Transverse colon (tissue), 4 donors: ENCODE measurements at regions not wholly inside any gene's neighbourhood (a gene's known extent, or its start where the extent isn't known, plus 50 kb on each side); places are given as distances from the start of the nearest gene placed in this dataset.

Experiments
- DNase-seq: peaks from one replicate; pipeline ENCODE4 v3.0.0-alpha.2; 2019
- H3K27ac ChIP-seq, 4 donors: fragments of 200-600 bp; sonication (generic); 2 replicates each; pipeline ENCODE4 v1.5.1; 2016 to 2018; ENCODE audit warnings: inconsistent platforms in 4 of 4
- H3K27me3 ChIP-seq: fragments of 200-600 bp; sonication (generic); 2 replicates; pipeline ENCODE4 v1.5.1; 2017; ENCODE audit warnings: inconsistent platforms
- H3K36me3 ChIP-seq, 4 donors: fragments of 200-600 bp; sonication (generic); 2 replicates each; pipeline ENCODE4 v1.5.1; 2017 to 2019; ENCODE audit warnings: inconsistent platforms in 4 of 4
- H3K4me1 ChIP-seq, 4 donors: fragments of 200-600 bp; sonication (generic); 2 replicates each; pipeline ENCODE4 v1.5.1; 2017 to 2020; ENCODE audit warnings: inconsistent platforms in 4 of 4
- H3K4me3 ChIP-seq, 4 donors: fragments of 200-600 bp; sonication (generic); 1 replicate in 1 of 4; 2 replicates in 3 of 4; pipeline versions ENCODE4 v1.5.1 to v1.6.1; 2017 to 2019; ENCODE audit warnings: inconsistent platforms in 4 of 4
- H3K9me3 ChIP-seq, 2 donors: fragments of 200-600 bp; sonication (generic); 2 replicates each; pipeline ENCODE4 v1.5.1; 2017 to 2019; ENCODE audit warnings: inconsistent platforms in 2 of 2
- EP300 ChIP-seq: sonication (generic); formaldehyde crosslinking; IDR thresholded peaks from one replicate; pipeline ENCODE4 v1.6.1; 2017; ENCODE audit warnings: antibody characterized with exemption, low read depth
- POLR2A ChIP-seq: fragments of 450-650 bp; IDR thresholded peaks from one replicate; pipeline ENCODE4 v1.6.1; 2016; ENCODE audit warnings: antibody characterized with exemption, mild to moderate bottlenecking, moderate library complexity
- POLR2AphosphoS5 ChIP-seq, 3 donors: sonication (generic); formaldehyde crosslinking; IDR thresholded peaks; one replicate each; pipeline ENCODE4 v1.6.1; 2016; ENCODE audit warnings: antibody characterized with exemption in 3 of 3
- WGBS, 2 donors: methylation state at CpG; one replicate each; pipeline ENCODE4 v1.1.5; 2018; ENCODE audit warnings: low coverage in 1 of 2; 5-methylcytosine and 5-hydroxymethylcytosine counted together
- in situ Hi-C, 4 donors: fragments of 200-750 bp; cut with MboI; loops; one replicate each; pipeline versions ENCODE4 v1.15.0 to v1.15.1; 2017; ENCODE audit warnings: low sequenced_read_pairs in 3 of 4, low pct_ligation_motif_present in 1 of 4, low pct_unique_long_range_greater_than_20kb in 1 of 4
- intact Hi-C: fragments of 100-400 bp; cut with DNase I; formaldehyde crosslinking; loops from one replicate; pipeline ENCODE4 v1.15.1; 2023; ENCODE audit warnings: low total_unique reads
- TF ChIP-seq, protein P1 (sequence below), 5 experiments: fragments of 200-600 bp in 3 of 5; fragments of 450-650 bp in 2 of 5; sonication (generic) in 3 of 5; IDR thresholded peaks; 1 replicate in 2 of 5; 2 replicates in 3 of 5; pipeline ENCODE4 v1.5.1; 2016 to 2017; ENCODE audit warnings: antibody characterized with exemption in 5 of 5, inconsistent platforms in 3 of 5, mild to moderate bottlenecking in 2 of 5, moderate library complexity in 1 of 5

- Histone ChIP-seq H3K4me1 (no peaks in the 10 kb centered on the region), H3K9me3 (no peaks in the 10 kb centered on the region), H3K27me3 (no peaks in the 10 kb centered on the region), H3K27ac (no peak overlapping the region), H3K4me3 (no peak overlapping the region), H3K36me3 (no peaks in the 10 kb centered on the region)
- intact Hi-C loops, result no loop called here
- in situ Hi-C loops, result no loop called here
- 87 to 100% methylated on average over 2 of the region's 2 CpGs for WGBS, 2 donors
- TF ChIP-seq, protein P1, sequence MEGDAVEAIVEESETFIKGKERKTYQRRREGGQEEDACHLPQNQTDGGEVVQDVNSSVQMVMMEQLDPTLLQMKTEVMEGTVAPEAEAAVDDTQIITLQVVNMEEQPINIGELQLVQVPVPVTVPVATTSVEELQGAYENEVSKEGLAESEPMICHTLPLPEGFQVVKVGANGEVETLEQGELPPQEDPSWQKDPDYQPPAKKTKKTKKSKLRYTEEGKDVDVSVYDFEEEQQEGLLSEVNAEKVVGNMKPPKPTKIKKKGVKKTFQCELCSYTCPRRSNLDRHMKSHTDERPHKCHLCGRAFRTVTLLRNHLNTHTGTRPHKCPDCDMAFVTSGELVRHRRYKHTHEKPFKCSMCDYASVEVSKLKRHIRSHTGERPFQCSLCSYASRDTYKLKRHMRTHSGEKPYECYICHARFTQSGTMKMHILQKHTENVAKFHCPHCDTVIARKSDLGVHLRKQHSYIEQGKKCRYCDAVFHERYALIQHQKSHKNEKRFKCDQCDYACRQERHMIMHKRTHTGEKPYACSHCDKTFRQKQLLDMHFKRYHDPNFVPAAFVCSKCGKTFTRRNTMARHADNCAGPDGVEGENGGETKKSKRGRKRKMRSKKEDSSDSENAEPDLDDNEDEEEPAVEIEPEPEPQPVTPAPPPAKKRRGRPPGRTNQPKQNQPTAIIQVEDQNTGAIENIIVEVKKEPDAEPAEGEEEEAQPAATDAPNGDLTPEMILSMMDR (IDR thresholded peaks at IDR 0.05), result no peak
- TF ChIP-seq POLR2A (no peak), EP300 (no peak), POLR2AphosphoS5 (IDR thresholded peaks at IDR 0.05) (no peak)
- no peak for DNase-seq
Measured at GRCh38 chr5:56550227-56550626, 265.1 kb upstream of the MAP3K1 start.

- intact Hi-C loops (no loop called here), in situ Hi-C loops (no loop called here)
- no peak for DNase-seq
- no peaks in the 10 kb centered on the region for H3K36me3 ChIP-seq
- TF ChIP-seq POLR2AphosphoS5 (IDR thresholded peaks at IDR 0.05), result no peak
- TF ChIP-seq POLR2A, result no peak
- TF ChIP-seq EP300, result no peak
- TF ChIP-seq, protein P1 (IDR thresholded peaks at IDR 0.05), result no peak
- H3K9me3 ChIP-seq, result no peaks in the 10 kb centered on the region
- no peak overlapping the region for H3K4me3 ChIP-seq
- H3K27ac ChIP-seq, result no peak overlapping the region
- 90 to 92% methylated on average over 3 of the region's 3 CpGs for WGBS, 2 donors
- H3K27me3 ChIP-seq, result no peaks in the 10 kb centered on the region
- no peaks in the 10 kb centered on the region for H3K4me1 ChIP-seq
Measured at GRCh38 chr5:56549096-56549886, 266.1 kb upstream of the MAP3K1 start.

DNA sequence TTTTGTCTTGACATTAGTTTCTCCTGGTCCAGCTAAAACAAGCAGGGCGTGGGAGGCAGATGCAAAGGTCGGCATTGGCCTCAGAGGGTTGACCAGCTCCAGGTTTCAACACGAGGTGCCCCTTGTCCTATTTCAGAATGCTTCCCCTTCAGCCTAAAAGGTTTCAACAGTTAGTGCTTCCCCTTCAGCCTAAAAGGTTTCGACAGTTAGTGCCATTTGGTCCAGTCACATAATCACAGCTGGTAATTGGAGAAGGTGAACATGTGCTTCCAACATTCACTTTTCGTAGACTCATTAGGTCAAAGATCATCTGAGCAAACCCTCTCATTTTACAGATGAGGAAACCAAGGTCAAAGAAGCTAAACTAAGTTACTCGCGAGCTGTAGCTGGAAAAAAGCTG is 270.3 kb upstream of the MAP3K1 start:
- no peak for DNase-seq
- H3K9me3 ChIP-seq, result no peaks in the 10 kb centered on the region
- no peaks in the 10 kb centered on the region for H3K27me3 ChIP-seq
- intact Hi-C loops (no loop called here), in situ Hi-C loops (no loop called here)
- 82 to 86% methylated on average over 7 of the region's 7 CpGs for WGBS, 2 donors
- H3K36me3 ChIP-seq, result no peaks in the 10 kb centered on the region
- no peak overlapping the region for H3K27ac ChIP-seq
- no peaks in the 10 kb centered on the region for H3K4me1 ChIP-seq
- TF ChIP-seq, protein P1 (IDR thresholded peaks at IDR 0.05), result no peak
- TF ChIP-seq POLR2AphosphoS5 (IDR thresholded peaks at IDR 0.05), result no peak
- no peak for TF ChIP-seq EP300
- no peak for TF ChIP-seq POLR2A
- no peak overlapping the region for H3K4me3 ChIP-seq

DNA sequence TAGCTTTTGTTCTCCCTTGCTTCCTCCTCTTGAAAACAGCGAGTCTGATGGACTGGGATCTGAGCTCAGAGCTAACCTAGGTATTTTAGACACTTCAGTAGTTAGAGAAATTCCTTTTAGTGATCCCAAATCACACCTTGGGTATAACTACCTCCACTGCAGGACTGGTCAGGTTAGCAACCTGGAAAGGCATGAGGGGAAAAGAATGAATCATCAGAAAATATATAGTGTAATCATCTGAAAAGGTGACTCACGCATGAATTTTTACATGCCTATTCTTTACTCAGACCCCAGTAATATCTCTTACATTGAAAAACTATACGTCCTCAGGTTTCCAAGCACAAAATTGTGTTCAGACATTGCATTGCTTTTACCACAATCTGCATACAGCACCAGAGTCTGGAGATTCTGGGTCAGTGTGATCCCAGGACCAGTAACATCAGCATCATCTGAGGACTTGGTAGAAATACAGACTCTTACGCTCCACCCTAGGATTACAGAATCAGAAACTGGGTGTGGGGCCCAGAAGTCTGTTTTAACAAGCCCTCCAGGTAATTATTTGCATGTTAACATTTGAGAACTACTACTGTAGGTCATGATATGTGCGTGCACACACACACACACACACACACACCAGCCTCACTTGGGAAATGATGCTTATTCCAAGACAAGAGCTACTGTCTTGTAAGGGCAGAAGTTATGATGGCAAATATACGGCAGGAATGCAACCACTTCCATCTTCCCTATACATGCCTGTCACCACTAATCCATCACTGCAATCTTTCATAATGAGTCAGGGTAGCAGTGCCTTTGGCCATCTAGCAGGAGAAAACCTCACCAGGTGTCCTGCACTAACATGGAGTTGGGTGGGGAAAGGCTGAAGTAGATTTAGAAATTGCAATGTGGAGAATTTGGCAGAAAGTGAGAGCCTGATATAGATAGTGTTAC is 271.6 kb upstream of the MAP3K1 start:
- Histone ChIP-seq H3K4me3 (no peak overlapping the region), H3K36me3 (no peaks in the 10 kb centered on the region), H3K27ac (no peak overlapping the region), H3K27me3 (no peaks in the 10 kb centered on the region), H3K9me3 (no peaks in the 10 kb centered on the region), H3K4me1 (no peaks in the 10 kb centered on the region)
- TF ChIP-seq POLR2AphosphoS5 (IDR thresholded peaks at IDR 0.05) (no peak), EP300 (no peak)
- TF ChIP-seq, protein P1 (IDR thresholded peaks at IDR 0.05), result no peak
- in situ Hi-C loops, result no loop called here
- 85 to 88% methylated on average over 3 to 6 of the region's 6 CpGs for WGBS, 2 donors
- intact Hi-C loops, result no loop called here
- DNase-seq, result no peak
